Keratinocyte (primary cell): ENCODE measurements at regions not wholly inside any gene's neighbourhood (a gene's known extent, or its start where the extent isn't known, plus 50 kb on each side); places are given as distances from the start of the nearest gene placed in this dataset.
A peak's percentile ranks its signal among the peaks of the same experiment; 100 is the strongest.

Experiments
- DNase-seq: peaks from one replicate; pipeline ENCODE4 v3.0.0-alpha.2; 2011; ENCODE audit warnings: low read depth, missing footprints, low spot score
- FAIRE-seq: peaks from 2 replicates; lab custom pipeline; 2011; peaks lifted over from hg19 to GRCh38; lab: Jason Lieb, UNC
- H2AFZ ChIP-seq: 2 replicates; pipeline ENCODE4 v1.6.0; 2012; ENCODE audit warnings: low read length, control low read depth, inconsistent platforms; ENCODE audit not compliant: control insufficient read depth
- H3K27ac ChIP-seq: 2 replicates; pipeline ENCODE4 v1.5.1; 2011; ENCODE audit warnings: low read length; ENCODE audit not compliant: control insufficient read depth, insufficient read depth
- H3K27me3 ChIP-seq: 3 replicates; pipeline ENCODE4 v1.6.0; 2011; ENCODE audit warnings: low read length; ENCODE audit not compliant: control insufficient read depth, insufficient read depth; ENCODE audit errors: extremely low read depth
- H3K36me3 ChIP-seq, 2 experiments: 2 replicates in 1 of 2; 3 replicates in 1 of 2; pipeline ENCODE4 v1.5.1; 2011; ENCODE audit warnings: low read length in 2 of 2, mild to moderate bottlenecking in 1 of 2; ENCODE audit not compliant: control insufficient read depth in 2 of 2, insufficient read depth in 2 of 2; ENCODE audit errors: extremely low read depth in 1 of 2
- H3K4me1 ChIP-seq: 3 replicates; pipeline ENCODE4 v1.5.1; 2011; ENCODE audit warnings: low read length; ENCODE audit not compliant: control insufficient read depth, insufficient read depth; ENCODE audit errors: extremely low read depth
- H3K4me2 ChIP-seq: 3 replicates; pipeline ENCODE4 v1.6.0; 2011; ENCODE audit warnings: low read depth, low read length; ENCODE audit not compliant: control insufficient read depth, insufficient read depth; ENCODE audit errors: extremely low read depth
- H3K4me3 ChIP-seq, 3 experiments: fragments of 200-600 bp in 1 of 3; sonication (generic) in 1 of 3; 2 replicates in 2 of 3; 3 replicates in 1 of 3; pipeline ENCODE4 v1.5.1; 2011 to 2016; ENCODE audit warnings: low read length in 3 of 3, mild to moderate bottlenecking in 3 of 3, control low read depth in 2 of 3, inconsistent platforms in 1 of 3, low read depth in 1 of 3, mixed read lengths in 1 of 3, mixed run types in 1 of 3, moderate library complexity in 1 of 3; ENCODE audit not compliant: control insufficient read depth in 2 of 3, insufficient read depth in 2 of 3; ENCODE audit errors: extremely low read depth in 1 of 3
- H3K79me2 ChIP-seq: 2 replicates; pipeline ENCODE4 v1.6.0; 2012; ENCODE audit warnings: low read length; ENCODE audit not compliant: control insufficient read depth, insufficient read depth
- H3K9ac ChIP-seq: 3 replicates; pipeline ENCODE4 v1.6.0; 2011; ENCODE audit warnings: low read length; ENCODE audit not compliant: control insufficient read depth, insufficient read depth; ENCODE audit errors: extremely low read depth
- H3K9me1 ChIP-seq: 3 replicates; pipeline ENCODE4 v1.6.0; 2011; ENCODE audit warnings: low read length; ENCODE audit not compliant: control insufficient read depth, insufficient read depth; ENCODE audit errors: extremely low read depth
- H3K9me3 ChIP-seq: 2 replicates; pipeline ENCODE4 v1.5.1; 2012; ENCODE audit warnings: low read depth, low read length; ENCODE audit not compliant: control insufficient read depth
- H4K20me1 ChIP-seq: 3 replicates; pipeline ENCODE4 v1.6.0; 2011; ENCODE audit warnings: low read length; ENCODE audit not compliant: control insufficient read depth, insufficient read depth; ENCODE audit errors: extremely low read depth
- EZH2 ChIP-seq: IDR thresholded peaks from one replicate; pipeline ENCODE4 v1.6.1; 2012; ENCODE audit warnings: inconsistent platforms, mild to moderate bottlenecking, low read length, moderate library complexity
- dilution Hi-C: fragments of 300-500 bp; cut with MboI; formaldehyde crosslinking; loops from one replicate; pipeline ENCODE4 v1.7.0; 2020; ENCODE audit warnings: low sequenced_read_pairs; ENCODE audit not compliant: extremely low pct_ligation_motif_present
- TF ChIP-seq, protein P1 (sequence below), 3 experiments: IDR thresholded peaks in 1 of 3; conservative IDR thresholded peaks in 1 of 3; optimal IDR thresholded peaks in 1 of 3; 2 replicates in 2 of 3; 3 replicates in 1 of 3; pipeline versions ENCODE3 to v1.5.1; 2011; ENCODE audit warnings: low read length in 3 of 3, mild to moderate bottlenecking in 3 of 3, moderate library complexity in 2 of 3, control low read depth in 1 of 3, inconsistent platforms in 1 of 3; ENCODE audit not compliant: insufficient read depth in 2 of 3; ENCODE audit errors: extremely low read depth in 1 of 3

DNA sequence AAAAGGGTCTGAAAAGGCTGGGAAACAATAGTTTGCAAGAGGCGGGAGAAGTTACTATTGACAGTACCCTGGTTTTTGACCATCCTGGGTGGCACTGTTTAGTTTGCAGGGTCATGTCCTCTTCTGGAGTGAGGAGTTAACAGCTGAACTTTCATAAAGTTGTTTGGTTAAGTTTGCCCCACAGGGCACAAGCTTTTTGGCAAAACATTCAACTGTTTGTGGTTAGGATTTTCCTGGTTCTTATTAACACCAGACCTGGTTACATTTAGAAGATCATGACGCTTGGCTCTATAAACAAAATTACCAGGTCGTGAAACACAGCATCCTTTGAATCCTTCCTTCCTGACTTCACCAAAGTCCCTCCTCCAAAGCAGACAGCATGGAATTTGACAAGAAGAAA is 106.1 kb downstream of the RIN2 start:
- Histone ChIP-seq H3K4me1 (no peaks in the 10 kb centered on the region), H3K9me3 (no peaks in the 10 kb centered on the region), H3K36me3 (no peaks in the 10 kb centered on the region), H3K79me2 (no peaks in the 10 kb centered on the region), H2AFZ (no peak overlapping the region), H3K27me3 (no peaks in the 10 kb centered on the region), H3K9me1 (no peaks in the 10 kb centered on the region), H3K9ac (no peak overlapping the region), H3K4me3 (no peak overlapping the region), H4K20me1 (no peaks in the 10 kb centered on the region), H3K4me2 (no peak overlapping the region), H3K27ac (no peak overlapping the region)
- FAIRE-seq, result no peak
- TF ChIP-seq, protein P1, sequence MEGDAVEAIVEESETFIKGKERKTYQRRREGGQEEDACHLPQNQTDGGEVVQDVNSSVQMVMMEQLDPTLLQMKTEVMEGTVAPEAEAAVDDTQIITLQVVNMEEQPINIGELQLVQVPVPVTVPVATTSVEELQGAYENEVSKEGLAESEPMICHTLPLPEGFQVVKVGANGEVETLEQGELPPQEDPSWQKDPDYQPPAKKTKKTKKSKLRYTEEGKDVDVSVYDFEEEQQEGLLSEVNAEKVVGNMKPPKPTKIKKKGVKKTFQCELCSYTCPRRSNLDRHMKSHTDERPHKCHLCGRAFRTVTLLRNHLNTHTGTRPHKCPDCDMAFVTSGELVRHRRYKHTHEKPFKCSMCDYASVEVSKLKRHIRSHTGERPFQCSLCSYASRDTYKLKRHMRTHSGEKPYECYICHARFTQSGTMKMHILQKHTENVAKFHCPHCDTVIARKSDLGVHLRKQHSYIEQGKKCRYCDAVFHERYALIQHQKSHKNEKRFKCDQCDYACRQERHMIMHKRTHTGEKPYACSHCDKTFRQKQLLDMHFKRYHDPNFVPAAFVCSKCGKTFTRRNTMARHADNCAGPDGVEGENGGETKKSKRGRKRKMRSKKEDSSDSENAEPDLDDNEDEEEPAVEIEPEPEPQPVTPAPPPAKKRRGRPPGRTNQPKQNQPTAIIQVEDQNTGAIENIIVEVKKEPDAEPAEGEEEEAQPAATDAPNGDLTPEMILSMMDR (optimal IDR thresholded peaks at IDR 0.05 in 1 of 3, IDR thresholded peaks at IDR 0.05 in 1 of 3, conservative IDR thresholded peaks at IDR 0.05 in 1 of 3; ENCODE audit: extremely low read depth in 1 of 3, insufficient read depth in 2 of 3, low read length in 3 of 3), result no peak
- TF ChIP-seq EZH2, result no peak
- dilution Hi-C loops, result no loop called here
- DNase-seq, result no peak

DNA sequence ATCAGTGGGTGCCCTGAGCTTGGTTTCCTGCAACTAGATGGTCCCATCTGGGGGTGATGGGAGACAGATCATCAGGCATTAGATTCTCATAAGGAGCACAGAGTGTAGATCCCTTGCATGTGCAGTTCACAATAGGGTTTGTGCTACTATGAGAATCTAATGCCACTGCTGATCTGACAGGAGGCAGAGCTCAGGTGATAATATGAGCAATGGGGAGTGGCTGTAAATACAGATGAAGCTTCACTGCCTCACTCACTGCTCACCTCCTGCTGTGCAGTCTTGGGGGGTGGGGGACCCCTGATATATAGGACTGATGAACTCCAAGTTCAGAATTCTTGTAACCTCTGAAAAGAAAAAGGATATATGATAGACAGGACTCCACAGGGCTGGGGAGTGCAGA is 108.0 kb downstream of the RIN2 start:
- no peak overlapping the region for H3K9ac ChIP-seq
- dilution Hi-C loops, result no loop called here
- FAIRE-seq (peak; percentile 9), DNase-seq (no peak)
- H3K9me3 ChIP-seq, result no peaks in the 10 kb centered on the region
- no peak overlapping the region for H3K27ac ChIP-seq
- no peaks in the 10 kb centered on the region for H3K79me2 ChIP-seq
- no peaks in the 10 kb centered on the region for H3K36me3 ChIP-seq
- H4K20me1 ChIP-seq, result no peaks in the 10 kb centered on the region
- TF ChIP-seq EZH2, result no peak
- TF ChIP-seq, protein P1 (optimal IDR thresholded peaks at IDR 0.05 in 1 of 3, IDR thresholded peaks at IDR 0.05 in 1 of 3, conservative IDR thresholded peaks at IDR 0.05 in 1 of 3; ENCODE audit: extremely low read depth in 1 of 3, insufficient read depth in 2 of 3, low read length in 3 of 3), result no peak
- no peak overlapping the region for H3K4me3 ChIP-seq
- H3K4me2 ChIP-seq, result no peak overlapping the region
- no peaks in the 10 kb centered on the region for H3K9me1 ChIP-seq
- H2AFZ ChIP-seq, result no peak overlapping the region
- no peaks in the 10 kb centered on the region for H3K4me1 ChIP-seq
- no peaks in the 10 kb centered on the region for H3K27me3 ChIP-seq
